Lung (tissue), 11 donors: ENCODE measurements at regions not wholly inside any gene's neighbourhood (a gene's known extent, or its start where the extent isn't known, plus 50 kb on each side); places are given as distances from the start of the nearest gene placed in this dataset.

Experiments used
- ATAC-seq: fragments of 200-7000 bp; cut with Tn5 transposase; one replicate; pipeline ENCODE4 v1.9.1; 2020; ENCODE audit warnings: moderate number of reproducible peaks; ENCODE audit not compliant: insufficient read depth, low FRiP score
- DNase-seq, 3 donors: peaks; one replicate each; pipeline ENCODE4 v3.0.0-alpha.2; 2013 to 2017
- H3K27ac ChIP-seq, 2 donors: one replicate each; pipeline ENCODE4 v1.5.1; 2013; ENCODE audit warnings: mild to moderate bottlenecking in 2 of 2, moderate library complexity in 2 of 2, control low read depth in 1 of 2, inconsistent platforms in 1 of 2, low read depth in 1 of 2, low read length in 1 of 2
- H3K27me3 ChIP-seq, 3 donors: one replicate each; pipeline ENCODE4 v1.5.1; 2013; ENCODE audit warnings: low read length in 2 of 3; ENCODE audit not compliant: control insufficient read depth in 3 of 3, insufficient read depth in 3 of 3
- H3K36me3 ChIP-seq, 4 donors: one replicate each; pipeline ENCODE4 v1.5.1; 2013; ENCODE audit warnings: low read length in 4 of 4, mild to moderate bottlenecking in 1 of 4, moderate library complexity in 1 of 4; ENCODE audit not compliant: control insufficient read depth in 4 of 4, insufficient read depth in 4 of 4
- H3K4me1 ChIP-seq, 5 donors: one replicate each; pipeline ENCODE4 v1.5.1; 2013; ENCODE audit warnings: low read length in 5 of 5, mild to moderate bottlenecking in 2 of 5, moderate library complexity in 1 of 5; ENCODE audit not compliant: control insufficient read depth in 5 of 5, insufficient read depth in 5 of 5
- H3K4me3 ChIP-seq: one replicate; pipeline ENCODE4 v1.5.1; 2013; ENCODE audit warnings: mild to moderate bottlenecking, control low read depth, moderate library complexity
- H3K9ac ChIP-seq, 2 donors: one replicate each; pipeline ENCODE4 v1.5.1; 2013; ENCODE audit warnings: low read length in 2 of 2, control low read depth in 1 of 2; ENCODE audit not compliant: insufficient read depth in 1 of 2
- H3K9me3 ChIP-seq, 4 donors: one replicate each; pipeline ENCODE4 v1.5.1; 2013; ENCODE audit warnings: low read length in 3 of 4, mild to moderate bottlenecking in 1 of 4, moderate library complexity in 1 of 4; ENCODE audit not compliant: control insufficient read depth in 4 of 4, insufficient read depth in 3 of 4
- CTCF ChIP-seq: IDR thresholded peaks from 2 replicates; pipeline ENCODE4 v1.5.1; 2012; ENCODE audit warnings: mild to moderate bottlenecking; ENCODE audit errors: control extremely low read depth, extremely low read depth
- WGBS, 2 donors: extraction: QIAGEN DNeasy Blood & Tissue Kit; methylation state at CpG; one replicate each; pipeline ENCODE4 v1.1.7; 2013; 5-methylcytosine and 5-hydroxymethylcytosine counted together
- donor health status: control.
- donor health status: control.
- donor health status: Bipolar disorder and iron deficiency.
- donor health status: healthy.
- donor health status: DM: yes; HTN: yes; CAD: no.

- DNase-seq (no peak), ATAC-seq (no peak)
- no peak for TF ChIP-seq CTCF
- Histone ChIP-seq H3K4me3 (no peak overlapping the region), H3K27me3 (no peaks in the 10 kb centered on the region), H3K4me1 (no peaks in the 10 kb centered on the region), H3K9ac (no peak overlapping the region), H3K36me3 (no peaks in the 10 kb centered on the region), H3K9me3 (peaks cover 0 to 4% (median 0%) of the 10 kb centered on the region in 4 donors), H3K27ac (no peak overlapping the region)
- 90 to 93% methylated on average over 1 of the region's 1 CpG for WGBS, 2 donors
Observed at GRCh38 chr3:177916461-177916860, 619.8 kb upstream of the KCNMB2 start.

- Histone ChIP-seq H3K9me3 (peaks cover 0 to 4% (median 0%) of the 10 kb centered on the region in 4 donors), H3K27me3 (no peaks in the 10 kb centered on the region), H3K4me3 (no peak overlapping the region), H3K27ac (no peak overlapping the region), H3K4me1 (no peaks in the 10 kb centered on the region), H3K9ac (no peak overlapping the region), H3K36me3 (no peaks in the 10 kb centered on the region)
- WGBS, 2 donors, result 97 to 98% methylated on average over 8 of the region's 8 CpGs
- no peak for TF ChIP-seq CTCF
- no peak for DNase-seq
- no peak for ATAC-seq
Observed at GRCh38 chr3:177917234-177917861, 618.9 kb upstream of the KCNMB2 start.

- no peak for ATAC-seq
- H3K27ac ChIP-seq, result no peak overlapping the region
- no peak for TF ChIP-seq CTCF
- H3K36me3 ChIP-seq, result no peaks in the 10 kb centered on the region
- H3K27me3 ChIP-seq, result no peaks in the 10 kb centered on the region
- no peaks in the 10 kb centered on the region for H3K4me1 ChIP-seq
- H3K9me3 ChIP-seq, result peaks cover 0 to 2% (median 0%) of the 10 kb centered on the region in 4 donors
- 66 to 88% methylated on average over 3 of the region's 3 CpGs for WGBS, 2 donors
- DNase-seq, result no peak
- no peak overlapping the region for H3K9ac ChIP-seq
- H3K4me3 ChIP-seq, result no peak overlapping the region
Observed at GRCh38 chr3:177921153-177921552, 615.1 kb upstream of the KCNMB2 start.

- H3K36me3 ChIP-seq, result no peaks in the 10 kb centered on the region
- no peak for DNase-seq
Observed at GRCh38 chr3:177924261-177924660, 612.0 kb upstream of the KCNMB2 start.

More at GRCh38 chr3:177924261-177924660, 612.0 kb upstream of the KCNMB2 start:
- no peak overlapping the region for H3K27ac ChIP-seq
- H3K27me3 ChIP-seq, result no peaks in the 10 kb centered on the region
- ATAC-seq, result no peak
- no peak overlapping the region for H3K4me3 ChIP-seq
- no peak for TF ChIP-seq CTCF
- H3K4me1 ChIP-seq, result no peaks in the 10 kb centered on the region
- 94 to 98% methylated on average over 2 of the region's 2 CpGs for WGBS, 2 donors
- peaks cover 0 to 2% (median 0%) of the 10 kb centered on the region in 4 donors for H3K9me3 ChIP-seq
- no peak overlapping the region for H3K9ac ChIP-seq
